IPS DF 4.7 (cell line): ENCODE measurements at regions not wholly inside any gene's neighbourhood (a gene's known extent, or its start where the extent isn't known, plus 50 kb on each side); places are given as distances from the start of the nearest gene placed in this dataset.

ENCODE experiments used
- DNase-seq: peaks from one replicate; pipeline ENCODE4 v3.0.0-alpha.2; 2013; ENCODE audit warnings: low spot score; ENCODE audit errors: extremely low read depth

DNA sequence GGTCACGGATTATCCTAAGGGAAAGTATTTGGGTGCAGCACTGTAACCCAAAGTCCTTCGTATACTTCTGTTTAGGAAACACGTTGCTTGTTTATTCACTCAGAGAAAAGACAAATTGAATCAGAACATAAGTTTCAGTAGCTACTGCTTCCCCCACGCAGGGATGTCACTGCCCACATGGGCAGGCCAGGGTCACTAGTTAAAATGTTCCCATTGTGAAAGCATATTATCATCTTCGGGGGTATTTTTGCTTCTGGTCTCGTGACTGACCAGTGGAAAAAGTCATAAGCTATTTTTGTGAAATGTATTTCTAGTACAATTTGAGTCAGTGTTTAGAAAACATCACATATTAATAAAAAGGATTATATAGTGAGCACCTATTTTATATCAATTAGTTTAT, 377.8 kb downstream of the PCDH7 start:
- no peak for DNase-seq

DNA sequence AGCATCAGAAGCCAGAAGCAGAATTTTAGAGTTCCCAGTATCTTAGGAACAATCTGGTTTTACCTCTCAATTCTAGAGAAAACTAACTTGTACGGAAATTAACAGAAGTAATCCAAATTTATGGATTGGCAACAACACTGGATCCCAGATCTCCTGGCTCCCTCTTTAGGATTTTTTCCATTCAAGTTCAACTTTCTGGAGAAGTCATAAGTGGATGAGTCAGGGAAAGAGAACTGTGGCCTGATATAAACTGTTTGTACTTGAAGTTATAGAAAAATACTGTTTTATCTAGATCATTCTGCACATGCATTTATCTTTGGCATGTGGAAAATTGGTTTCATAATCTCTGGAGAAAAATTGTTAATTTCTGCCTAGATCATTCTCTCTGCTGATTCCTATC, 380.4 kb downstream of the PCDH7 start:
- DNase-seq: no peak

DNA sequence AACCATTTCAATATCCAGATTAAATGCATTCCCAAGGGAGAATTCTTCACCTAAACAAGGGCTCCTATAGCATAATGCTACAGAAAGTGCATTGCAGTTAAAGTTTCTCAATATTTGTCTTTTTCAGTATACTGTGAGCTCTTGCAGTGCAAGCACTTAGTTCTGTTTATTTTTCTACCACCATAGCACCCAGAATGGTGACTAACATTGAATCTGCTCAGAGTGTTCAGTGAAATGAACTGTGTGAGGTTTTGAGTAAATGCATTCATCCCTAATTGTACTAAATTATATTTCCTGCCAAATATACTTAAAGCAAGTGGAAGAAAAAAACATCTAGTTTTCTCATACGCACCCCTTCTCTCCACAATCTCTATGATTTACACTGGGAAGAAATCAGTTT, 383.9 kb downstream of the PCDH7 start:
- no peak for DNase-seq

DNA sequence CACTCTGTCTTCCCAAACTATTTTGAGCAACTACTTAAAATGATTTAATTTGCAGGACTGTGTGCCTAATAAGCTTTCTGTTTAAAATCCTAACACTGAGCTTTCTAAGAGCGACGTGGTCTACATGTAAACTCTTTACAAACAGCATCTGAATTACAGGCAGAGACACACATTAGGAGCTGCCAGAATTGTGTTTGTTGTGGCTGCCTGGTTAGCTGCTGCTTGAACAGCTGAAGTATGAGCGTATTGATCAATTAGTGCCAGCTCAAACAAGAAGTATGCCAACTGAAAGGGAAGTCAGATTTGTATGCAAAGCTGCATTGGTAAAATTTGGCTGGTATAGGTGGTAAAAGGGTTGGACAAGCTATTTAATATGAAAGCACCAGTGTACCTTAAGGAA, 384.4 kb downstream of the PCDH7 start:
- no peak for DNase-seq

DNA sequence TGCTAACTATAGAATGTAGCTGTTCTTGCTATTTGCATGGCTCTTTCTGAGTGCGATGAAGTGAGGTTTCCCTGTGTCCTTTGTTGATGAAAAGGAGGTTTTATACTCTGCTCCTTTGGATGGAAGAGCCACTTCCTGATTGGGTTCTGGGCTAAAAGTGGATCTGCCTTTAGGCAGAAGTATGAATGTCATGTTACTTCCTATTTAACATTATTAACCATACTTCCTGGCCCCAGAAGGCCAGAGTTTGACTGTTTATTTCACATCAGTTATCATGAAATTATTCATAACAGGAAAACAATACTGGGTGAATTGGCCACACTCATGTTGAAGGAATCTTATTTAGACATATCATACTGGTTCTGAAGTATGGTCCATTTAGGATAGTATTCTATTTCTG, 386.2 kb downstream of the PCDH7 start:
- DNase-seq: no peak

DNA sequence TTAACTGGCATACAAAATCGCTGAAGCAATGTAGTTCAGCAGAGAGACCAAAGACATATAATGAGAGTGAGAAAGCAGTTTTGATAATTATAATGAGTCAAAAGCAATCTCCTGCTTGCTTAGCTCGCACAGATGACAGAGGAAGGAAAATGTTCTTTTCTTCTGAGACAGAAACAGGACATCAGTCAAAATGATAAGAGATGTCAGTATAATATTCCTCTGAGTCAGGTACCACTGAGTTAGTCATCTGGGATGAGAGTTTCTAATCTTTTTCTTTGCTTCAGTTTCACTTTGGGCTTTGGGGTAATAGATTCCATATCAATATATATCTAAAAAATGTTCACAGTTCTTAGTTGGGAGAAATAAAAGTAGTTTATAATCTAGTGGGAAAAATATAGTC, 387.2 kb downstream of the PCDH7 start:
- DNase-seq: no peak

DNA sequence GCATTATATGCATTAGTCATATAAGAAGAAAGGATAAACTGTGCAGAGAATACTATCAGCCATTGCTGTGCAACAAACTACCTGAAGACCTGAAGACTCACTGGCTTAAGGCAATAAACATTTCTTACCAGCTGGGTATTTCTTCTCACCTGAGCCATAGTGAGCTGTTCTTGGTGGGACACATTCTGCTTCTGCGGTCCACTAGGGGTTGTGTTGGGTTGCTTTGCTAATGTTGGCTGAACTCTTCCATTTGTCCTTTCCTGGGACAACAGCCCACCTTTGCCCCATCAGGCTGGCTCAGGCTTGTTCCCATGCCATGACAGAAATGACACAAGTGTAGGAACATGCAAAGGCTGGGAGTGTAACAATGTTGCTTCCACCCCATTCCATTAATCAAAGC, 388.6 kb downstream of the PCDH7 start:
- DNase-seq: no peak

DNA sequence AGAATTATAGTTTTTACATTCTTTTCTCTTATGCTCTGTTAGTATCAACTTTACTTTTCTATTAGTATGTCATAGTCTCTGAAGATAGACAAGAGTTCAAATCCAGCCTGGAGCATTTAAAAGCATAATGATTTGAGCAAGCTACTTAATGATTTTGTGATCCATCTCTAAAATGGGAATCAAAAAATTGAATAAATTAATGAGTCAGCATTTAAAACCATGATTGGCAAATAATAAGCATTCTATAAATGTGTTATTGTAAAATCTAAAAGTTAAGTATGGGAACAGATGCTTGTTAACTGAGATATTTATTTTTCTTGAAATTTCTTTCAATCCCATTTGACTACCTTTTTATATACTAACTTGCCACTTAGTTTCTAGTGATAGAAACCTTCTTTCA, 391.6 kb downstream of the PCDH7 start:
- DNase-seq: no peak

DNA sequence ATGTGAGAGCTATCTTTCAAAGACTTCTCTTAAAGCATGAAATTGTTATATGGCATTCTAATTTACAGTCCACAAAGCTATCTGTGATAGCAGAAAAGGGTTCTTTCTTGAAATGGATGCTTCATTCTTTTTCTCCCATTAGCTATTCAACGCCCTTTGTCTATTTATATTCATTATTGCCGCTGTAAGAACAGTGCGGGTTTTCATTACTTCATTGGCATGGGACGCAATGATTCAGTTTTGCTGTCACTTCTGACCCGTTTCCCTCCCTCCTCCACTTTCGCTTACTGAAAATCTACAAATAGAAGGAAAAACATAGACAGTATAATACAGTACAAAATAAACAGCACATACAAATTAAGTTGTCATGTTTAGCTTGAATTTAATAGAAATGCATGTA, 394.6 kb downstream of the PCDH7 start:
- DNase-seq: no peak

DNA sequence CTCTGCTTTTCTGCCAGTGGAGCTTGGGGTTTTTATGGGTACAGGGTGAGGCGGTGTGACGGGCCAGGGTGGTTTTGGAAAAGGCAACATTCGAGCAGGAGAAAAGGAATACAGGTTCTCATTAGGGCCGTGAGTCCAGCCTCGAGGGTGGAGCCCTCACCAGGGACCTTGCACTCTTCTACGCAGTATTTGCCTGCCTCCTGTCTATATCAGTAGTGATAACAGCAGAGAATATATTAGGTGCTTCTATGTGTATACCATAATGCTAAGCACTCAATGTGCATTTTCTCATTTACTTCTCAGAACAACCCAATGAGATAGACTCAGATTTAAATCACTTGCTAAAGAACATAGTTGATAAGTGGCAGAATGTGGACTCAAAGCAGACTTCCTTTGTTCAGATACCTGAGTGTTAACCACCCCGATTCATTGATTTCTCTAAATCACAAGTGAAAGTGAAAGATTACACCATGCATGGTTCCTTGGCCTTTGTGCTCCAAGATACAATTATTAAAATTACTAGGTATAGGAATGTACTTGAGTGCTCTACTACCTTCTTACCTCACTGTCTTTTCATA, 403.9 kb downstream of the PCDH7 start:
- DNase-seq: no peak

DNA sequence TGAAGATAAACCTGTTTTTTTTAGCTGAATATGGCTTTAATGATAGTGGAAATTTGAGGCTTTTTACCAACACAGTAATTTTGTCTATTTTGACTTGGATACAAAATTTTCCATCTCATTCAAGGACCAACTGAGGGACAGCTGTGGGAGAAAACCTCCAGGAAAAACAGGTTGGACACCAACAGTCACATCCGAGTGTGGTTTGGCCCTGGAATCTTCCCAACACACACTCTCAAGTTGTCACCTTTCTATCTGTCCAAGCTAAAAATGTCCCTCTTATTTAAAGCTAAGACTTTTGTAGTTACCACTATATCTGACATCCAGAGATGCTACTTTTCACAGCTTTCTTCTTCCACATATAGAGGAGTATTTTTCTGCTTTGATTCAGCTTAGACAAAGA, 404.9 kb downstream of the PCDH7 start:
- DNase-seq: no peak

DNA sequence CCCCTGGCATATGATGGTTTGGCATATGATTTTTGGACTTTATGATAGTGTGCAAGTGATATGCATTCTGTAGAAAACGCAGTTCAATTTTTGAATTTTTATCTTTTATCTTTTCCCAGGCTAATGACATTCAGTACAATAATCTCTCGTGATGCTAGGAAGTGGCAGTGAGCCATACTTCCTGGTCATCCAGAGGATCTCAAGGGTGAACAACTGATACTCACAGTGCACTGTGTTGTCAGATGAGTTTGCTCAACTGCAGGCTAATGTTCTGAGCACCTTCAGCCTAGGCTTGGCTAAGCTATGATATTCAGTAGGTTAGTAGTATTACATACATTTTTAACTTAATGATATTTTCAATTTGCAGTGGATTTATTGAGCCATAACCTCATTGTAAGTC, 405.3 kb downstream of the PCDH7 start:
- no peak for DNase-seq

DNA sequence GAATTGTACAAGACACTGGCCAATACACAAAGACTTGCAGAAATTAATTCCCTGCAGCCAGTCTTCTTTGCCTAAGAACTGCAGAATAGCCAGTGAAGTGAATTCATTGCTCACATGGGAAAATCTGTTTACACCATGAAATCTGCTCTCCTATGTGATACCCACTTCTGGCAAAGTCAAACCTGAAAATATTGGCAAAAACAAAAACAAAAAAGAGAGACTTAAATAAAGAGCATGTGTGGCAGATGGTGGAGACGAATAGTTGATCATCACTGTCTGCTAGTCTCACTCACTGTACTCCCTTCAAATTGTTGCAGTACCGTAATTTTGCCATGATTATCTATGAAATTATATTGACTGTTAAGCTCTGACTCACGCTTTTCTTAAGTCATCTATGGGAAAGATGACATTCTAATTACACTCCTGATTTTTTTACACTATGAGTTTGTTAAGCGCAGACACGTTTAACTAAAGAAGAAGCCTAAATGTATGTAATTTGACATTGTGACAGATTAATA, 406.8 kb downstream of the PCDH7 start:
- DNase-seq: no peak

DNA sequence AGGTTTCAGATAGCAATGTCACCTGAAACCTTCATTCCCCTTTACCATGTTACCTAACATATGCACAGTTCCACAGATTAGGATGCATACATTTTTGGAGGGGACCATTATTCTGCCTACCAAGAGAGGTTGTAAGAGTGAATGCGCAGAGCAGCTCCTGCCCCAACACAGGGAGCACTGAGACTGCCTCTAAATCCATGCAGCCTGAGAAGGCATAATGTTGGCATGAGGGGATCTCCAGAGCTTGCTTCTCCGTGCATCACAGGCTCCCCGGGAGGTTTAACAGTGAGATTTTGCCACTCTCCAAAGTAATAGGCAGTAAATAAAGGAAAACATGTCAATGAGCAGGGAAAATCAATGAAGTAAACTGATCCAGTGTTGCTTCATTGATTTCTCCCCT, 410.8 kb downstream of the PCDH7 start:
- no peak for DNase-seq

DNA sequence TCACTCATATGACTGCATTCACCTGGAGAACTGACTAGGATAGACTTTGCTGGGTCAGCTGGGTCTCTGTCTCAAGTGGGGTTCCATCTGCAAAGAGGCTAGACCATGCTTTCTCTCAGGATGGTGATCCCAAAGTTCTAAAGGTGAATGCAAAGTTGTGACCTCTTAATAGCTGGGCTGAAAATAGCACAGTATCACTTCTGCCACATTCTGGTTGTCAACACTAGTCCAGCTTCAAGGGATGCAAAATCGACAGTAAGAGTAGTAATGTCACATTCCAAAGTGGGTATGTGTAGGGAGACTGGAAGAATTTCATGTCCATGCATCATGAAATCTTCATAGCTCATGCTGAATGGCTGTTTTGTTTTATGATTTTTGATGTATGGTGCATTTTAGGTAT, 414.6 kb downstream of the PCDH7 start:
- DNase-seq: no peak

DNA sequence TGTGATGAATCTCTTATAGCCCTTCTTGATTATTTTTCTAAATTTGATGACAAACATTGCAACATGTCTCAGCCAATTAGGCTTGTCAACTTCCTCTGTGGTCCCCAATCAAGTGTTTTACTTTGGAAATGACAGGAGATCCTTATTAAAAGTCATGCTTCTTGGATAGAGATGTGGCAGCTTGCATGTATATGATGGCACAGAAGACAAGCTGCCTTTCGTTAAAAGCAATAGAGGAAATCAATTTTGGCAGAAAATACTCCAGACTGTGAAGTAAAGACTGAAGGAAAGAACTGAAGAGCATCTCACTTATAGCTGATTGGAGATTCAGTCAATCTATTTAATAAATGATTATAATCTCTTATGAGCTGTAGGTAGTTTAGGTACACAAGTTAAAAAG, 419.6 kb downstream of the PCDH7 start:
- no peak for DNase-seq

DNA sequence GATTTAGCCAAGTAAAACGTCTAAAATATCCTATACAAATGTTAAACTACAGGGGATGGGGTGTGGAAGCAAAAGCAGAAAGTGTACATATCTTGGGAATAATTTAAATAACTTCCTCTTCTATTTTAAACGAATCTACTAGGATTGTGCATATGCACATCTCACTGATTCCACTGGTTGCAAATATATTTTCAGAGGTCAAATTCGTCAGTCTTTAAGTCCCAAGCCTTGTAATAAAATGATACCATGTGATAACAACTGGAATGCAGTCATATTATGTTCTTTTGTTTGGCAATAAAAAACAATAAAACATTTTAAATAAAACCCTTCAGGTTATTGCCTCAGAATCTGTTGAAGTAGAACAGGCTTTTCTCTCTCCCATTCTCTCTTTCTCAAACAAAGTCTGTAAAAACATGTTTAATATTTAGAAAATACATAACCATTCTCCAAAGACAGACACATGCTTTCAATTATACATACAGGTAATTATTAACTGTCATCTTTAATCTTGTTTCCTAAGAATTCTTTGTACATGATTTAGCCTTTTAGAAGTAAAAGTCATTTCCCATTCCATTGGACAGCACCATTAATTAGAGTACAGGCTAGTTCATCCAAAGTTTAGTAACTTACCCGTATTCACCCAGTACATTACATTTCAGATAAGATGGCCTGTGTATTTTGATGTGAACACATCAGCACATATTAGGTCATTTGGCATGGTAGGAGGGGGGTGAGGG, 421.1 kb downstream of the PCDH7 start:
- no peak for DNase-seq

DNA sequence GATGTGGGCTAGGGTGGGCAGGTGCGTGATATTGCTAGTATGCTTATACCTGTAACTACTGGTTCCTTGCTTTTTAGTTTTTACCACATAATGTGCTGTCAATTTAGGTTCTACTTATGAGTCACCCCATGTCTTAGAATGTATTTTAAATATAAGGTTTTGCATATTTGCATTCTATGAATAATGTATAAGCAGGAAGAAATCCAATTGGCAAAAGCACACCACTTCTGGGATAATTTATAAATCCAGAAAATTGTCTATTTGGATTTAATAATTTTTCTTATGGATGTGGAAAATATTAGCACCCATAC, 421.6 kb downstream of the PCDH7 start:
- DNase-seq: no peak

DNA sequence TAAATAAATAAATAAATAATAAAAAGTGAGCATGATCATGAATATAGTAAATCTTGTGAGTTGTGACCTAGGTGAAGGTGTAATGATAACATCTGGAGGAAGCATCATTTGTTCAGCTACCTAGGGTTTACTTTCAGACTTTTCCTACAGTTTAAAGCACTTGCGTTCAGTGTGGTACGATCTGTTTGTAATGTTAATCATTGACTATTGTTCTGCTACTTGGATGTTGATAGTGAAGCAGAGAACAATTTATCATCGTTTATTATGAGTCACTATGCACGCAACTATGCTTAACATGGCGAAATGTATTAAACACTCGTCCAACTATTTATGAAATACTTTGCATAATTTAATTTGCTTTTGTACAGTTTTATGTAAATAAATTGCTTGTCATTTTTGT, 426.2 kb downstream of the PCDH7 start:
- DNase-seq: no peak

DNA sequence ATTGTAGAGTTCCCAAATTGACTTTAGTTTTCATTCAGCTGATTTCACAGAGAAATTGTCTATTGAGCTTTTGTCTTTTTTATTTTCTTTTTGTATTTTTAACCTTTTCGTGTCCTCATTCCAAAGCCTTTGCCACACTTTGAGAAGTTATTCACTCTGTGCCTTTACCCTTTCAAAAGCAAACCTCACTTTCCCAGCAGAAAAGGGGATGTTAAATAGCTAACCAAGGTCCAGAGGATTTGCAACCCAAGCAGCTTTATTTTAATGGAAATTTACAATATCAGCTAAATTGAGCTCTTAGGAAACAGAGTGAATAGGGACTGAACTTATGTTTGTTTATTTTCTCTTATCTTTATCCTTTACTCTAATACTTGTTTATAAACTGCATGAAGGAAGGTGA, 428.8 kb downstream of the PCDH7 start:
- no peak for DNase-seq

DNA sequence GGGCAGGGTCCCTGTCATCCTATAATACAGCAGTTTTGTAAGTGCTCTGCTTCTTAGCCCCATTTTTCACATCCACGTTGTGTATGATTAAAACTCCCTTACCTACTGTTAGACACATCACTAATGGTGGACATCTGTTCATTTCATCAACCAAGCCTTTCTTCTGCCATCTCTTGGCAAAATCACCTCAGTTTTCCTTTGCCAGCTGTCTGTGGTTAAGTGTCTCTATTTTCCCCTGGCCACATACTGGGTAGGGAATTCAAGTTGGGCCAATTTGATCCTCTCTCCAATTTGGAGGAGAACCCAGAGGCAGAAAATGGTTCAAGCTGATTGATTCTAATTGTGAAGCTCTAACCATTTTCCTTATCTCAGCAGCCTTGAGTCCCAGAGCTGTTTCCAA, 436.1 kb downstream of the PCDH7 start:
- no peak for DNase-seq

DNA sequence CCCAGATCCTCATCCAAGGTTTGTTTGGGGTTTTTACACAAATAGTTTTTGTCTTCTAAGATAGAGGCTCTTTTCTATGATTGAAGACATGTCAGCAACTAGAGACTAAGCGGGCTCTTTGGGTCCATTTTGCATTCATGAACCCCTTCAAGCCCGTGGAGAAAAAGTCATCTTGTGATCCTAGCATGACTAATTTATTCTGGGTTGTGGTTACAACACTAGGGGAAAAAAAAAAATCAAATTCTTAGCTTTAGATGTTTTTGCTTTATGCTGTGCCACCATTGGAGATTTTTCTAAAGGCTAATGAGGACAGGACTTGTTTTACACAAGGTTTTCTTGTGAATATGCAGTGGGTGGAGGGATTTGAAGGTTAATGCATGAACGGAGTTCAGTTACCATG, 440.0 kb downstream of the PCDH7 start:
- no peak for DNase-seq

DNA sequence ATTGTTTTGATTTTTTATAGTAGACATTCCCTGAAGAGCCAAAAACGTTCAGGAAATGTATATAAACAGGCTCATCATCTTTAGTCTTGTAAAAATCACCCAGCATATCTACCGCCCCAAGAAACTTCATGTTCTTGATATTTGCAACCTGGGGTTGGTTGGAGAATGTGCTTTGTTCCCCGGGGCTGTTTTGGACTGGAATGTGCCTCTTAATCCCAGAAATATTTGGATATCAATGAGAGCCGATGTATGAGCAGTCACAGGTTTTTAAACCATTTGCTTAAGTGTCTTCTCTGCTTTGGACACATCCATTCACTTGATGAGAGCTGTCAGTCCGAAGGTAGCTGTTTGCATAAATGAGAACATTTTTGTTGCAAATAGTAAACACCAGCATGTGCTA, 449.7 kb downstream of the PCDH7 start:
- no peak for DNase-seq

DNA sequence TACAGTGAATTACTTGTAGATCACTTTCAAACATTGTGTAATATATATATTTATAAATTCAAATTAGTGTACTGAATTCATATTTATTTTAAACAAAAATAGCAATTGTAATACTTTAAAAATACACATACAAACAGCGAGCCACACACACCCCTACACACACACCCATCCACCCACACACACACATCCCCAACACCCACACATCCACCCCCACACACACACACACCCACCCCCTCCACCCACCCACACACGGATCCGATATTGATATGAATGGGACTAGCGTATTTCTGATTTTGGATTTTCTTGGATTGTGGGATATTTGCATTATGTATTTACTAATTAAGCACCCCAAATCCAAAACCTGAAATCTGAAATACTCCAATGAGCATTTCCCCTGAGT, 451.2 kb downstream of the PCDH7 start:
- DNase-seq: no peak
